Astrocyte (in vitro differentiated cells and primary cell): ENCODE measurements at regions not wholly inside any gene's neighbourhood (a gene's known extent, or its start where the extent isn't known, plus 50 kb on each side); places are given as distances from the start of the nearest gene placed in this dataset.

ENCODE experiments used
- DNase-seq: peaks from one replicate; pipeline ENCODE4 v3.0.0-alpha.2; 2010; ENCODE audit warnings: low read depth
- FAIRE-seq: peaks from 2 replicates; lab custom pipeline; 2011; peaks lifted over from hg19 to GRCh38; lab: Jason Lieb, UNC
- H2AFZ ChIP-seq: 2 replicates; pipeline ENCODE4 v1.6.0; 2012; ENCODE audit warnings: low read depth, low read length, inconsistent platforms
- H3K27ac ChIP-seq: 2 replicates; pipeline ENCODE4 v1.5.1; 2011; ENCODE audit warnings: low read depth, low read length, inconsistent platforms
- H3K27me3 ChIP-seq: 2 replicates; pipeline ENCODE4 v1.6.0; 2011; ENCODE audit warnings: low read length, inconsistent platforms; ENCODE audit not compliant: insufficient read depth
- H3K36me3 ChIP-seq: 2 replicates; pipeline ENCODE4 v1.5.1; 2011; ENCODE audit warnings: low read length, inconsistent platforms; ENCODE audit not compliant: insufficient read depth
- H3K4me1 ChIP-seq: 2 replicates; pipeline ENCODE4 v1.5.1; 2011; ENCODE audit warnings: low read length, inconsistent platforms; ENCODE audit not compliant: insufficient read depth
- H3K4me2 ChIP-seq: 2 replicates; pipeline ENCODE4 v1.6.0; 2012; ENCODE audit warnings: low read length, inconsistent platforms
- H3K4me3 ChIP-seq: 2 replicates; pipeline ENCODE4 v1.5.1; 2011; ENCODE audit warnings: low read depth, mild to moderate bottlenecking, low read length, inconsistent platforms; ENCODE audit not compliant: insufficient read depth
- H3K79me2 ChIP-seq: 2 replicates; pipeline ENCODE4 v1.6.0; 2012; ENCODE audit warnings: mild to moderate bottlenecking, low read length, inconsistent platforms; ENCODE audit not compliant: insufficient read depth
- H3K9ac ChIP-seq: 2 replicates; pipeline ENCODE4 v1.6.0; 2012; ENCODE audit warnings: mild to moderate bottlenecking, low read length, inconsistent platforms
- H3K9me3 ChIP-seq: 2 replicates; pipeline ENCODE4 v1.5.1; 2012; ENCODE audit warnings: low read depth, mild to moderate bottlenecking, low read length, inconsistent platforms; ENCODE audit not compliant: insufficient read depth
- H4K20me1 ChIP-seq: 2 replicates; pipeline ENCODE4 v1.6.0; 2012; ENCODE audit warnings: low read length, inconsistent platforms; ENCODE audit not compliant: insufficient read depth
- H3K27ac Mint-ChIP-seq: one replicate; pipeline ENCODE4 v1.8.0; 2021; ENCODE audit warnings: mild to moderate bottlenecking, mixed read lengths; ENCODE audit not compliant: unreplicated experiment
- H3K27me3 Mint-ChIP-seq: one replicate; pipeline ENCODE4 v1.8.0; 2021; ENCODE audit warnings: low read depth, mixed read lengths; ENCODE audit not compliant: unreplicated experiment
- H3K36me3 Mint-ChIP-seq: one replicate; pipeline ENCODE4 v1.8.0; 2021; ENCODE audit warnings: low read depth, mixed read lengths; ENCODE audit not compliant: unreplicated experiment
- H3K4me1 Mint-ChIP-seq: one replicate; pipeline ENCODE4 v1.8.0; 2021; ENCODE audit warnings: low read depth, mixed read lengths; ENCODE audit not compliant: unreplicated experiment
- H3K4me3 Mint-ChIP-seq: one replicate; pipeline ENCODE4 v1.8.0; 2021; ENCODE audit warnings: mild to moderate bottlenecking, moderate library complexity, mixed read lengths; ENCODE audit not compliant: unreplicated experiment
- H3K9me3 Mint-ChIP-seq: one replicate; pipeline ENCODE4 v1.8.0; 2021; ENCODE audit warnings: mild to moderate bottlenecking, mixed read lengths; ENCODE audit not compliant: unreplicated experiment
- EZH2 ChIP-seq: IDR thresholded peaks from 2 replicates; pipeline ENCODE4 v1.6.1; 2012; ENCODE audit warnings: mild to moderate bottlenecking, low read length, inconsistent platforms; ENCODE audit not compliant: insufficient read depth
- TF ChIP-seq, protein P1 (sequence below): IDR thresholded peaks from 2 replicates; pipeline ENCODE4 v1.5.1; 2011; ENCODE audit warnings: low read depth, mild to moderate bottlenecking, inconsistent platforms, low read length, moderate library complexity; ENCODE audit not compliant: insufficient read depth

DNA sequence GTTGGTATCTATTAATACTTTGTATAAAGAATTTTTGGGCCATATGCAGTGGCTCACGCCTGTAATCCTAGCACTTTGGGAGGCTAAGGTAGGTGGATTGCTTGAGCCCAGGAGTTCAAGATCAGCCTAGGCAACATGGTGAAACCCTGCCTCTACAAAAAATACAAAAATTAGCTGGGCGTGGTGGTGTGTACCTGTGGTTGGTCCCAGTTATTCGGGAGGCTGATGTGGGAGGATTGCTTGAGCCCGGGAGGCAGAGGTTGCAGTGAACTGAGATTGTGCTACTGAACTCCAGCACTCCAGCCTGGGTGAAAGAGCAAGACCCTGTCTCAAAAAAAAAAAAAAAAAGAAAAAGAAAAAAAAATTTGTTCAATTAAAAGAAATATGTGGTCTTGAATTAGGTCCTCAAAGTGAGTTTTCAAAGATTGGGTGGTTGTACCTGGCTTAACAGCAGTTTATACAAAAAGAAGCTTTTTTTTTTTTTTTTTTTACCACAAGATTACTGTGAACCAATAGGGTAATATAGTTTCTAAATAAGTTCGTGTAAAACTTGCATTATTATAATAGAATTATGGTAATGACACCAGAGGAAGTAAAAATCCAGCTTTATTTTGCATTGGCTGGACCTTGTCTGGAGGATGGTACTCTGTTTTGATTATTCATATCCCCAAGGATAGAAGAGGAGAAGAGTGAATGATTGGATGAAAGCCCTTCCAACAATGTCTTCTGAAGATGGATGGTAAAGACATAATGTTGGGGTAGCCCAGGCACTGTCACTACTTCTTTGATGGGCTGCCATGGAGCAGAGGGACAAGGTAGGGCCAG, 210.3 kb downstream of the MYCN start:
- H3K9ac ChIP-seq, result no peak overlapping the region
- no peaks in the 10 kb centered on the region for H3K36me3 ChIP-seq
- Mint-ChIP-seq H3K27me3 (peaks cover 5% of the 10 kb centered on the region), H3K36me3 (no peaks in the 10 kb centered on the region), H3K27ac (no peak overlapping the region), H3K4me1 (peaks cover 1% of the 10 kb centered on the region), H3K4me3 (no peak overlapping the region), H3K9me3 (peaks cover 4% of the 10 kb centered on the region)
- no peak overlapping the region for H3K4me3 ChIP-seq
- DNase-seq (no peak), FAIRE-seq (no peak)
- H2AFZ ChIP-seq, result no peak overlapping the region
- H3K79me2 ChIP-seq, result no peaks in the 10 kb centered on the region
- H3K9me3 ChIP-seq, result peaks cover 3% of the 10 kb centered on the region
- no peaks in the 10 kb centered on the region for H4K20me1 ChIP-seq
- no peaks in the 10 kb centered on the region for H3K4me1 ChIP-seq
- no peak overlapping the region for H3K4me2 ChIP-seq
- TF ChIP-seq, protein P1, sequence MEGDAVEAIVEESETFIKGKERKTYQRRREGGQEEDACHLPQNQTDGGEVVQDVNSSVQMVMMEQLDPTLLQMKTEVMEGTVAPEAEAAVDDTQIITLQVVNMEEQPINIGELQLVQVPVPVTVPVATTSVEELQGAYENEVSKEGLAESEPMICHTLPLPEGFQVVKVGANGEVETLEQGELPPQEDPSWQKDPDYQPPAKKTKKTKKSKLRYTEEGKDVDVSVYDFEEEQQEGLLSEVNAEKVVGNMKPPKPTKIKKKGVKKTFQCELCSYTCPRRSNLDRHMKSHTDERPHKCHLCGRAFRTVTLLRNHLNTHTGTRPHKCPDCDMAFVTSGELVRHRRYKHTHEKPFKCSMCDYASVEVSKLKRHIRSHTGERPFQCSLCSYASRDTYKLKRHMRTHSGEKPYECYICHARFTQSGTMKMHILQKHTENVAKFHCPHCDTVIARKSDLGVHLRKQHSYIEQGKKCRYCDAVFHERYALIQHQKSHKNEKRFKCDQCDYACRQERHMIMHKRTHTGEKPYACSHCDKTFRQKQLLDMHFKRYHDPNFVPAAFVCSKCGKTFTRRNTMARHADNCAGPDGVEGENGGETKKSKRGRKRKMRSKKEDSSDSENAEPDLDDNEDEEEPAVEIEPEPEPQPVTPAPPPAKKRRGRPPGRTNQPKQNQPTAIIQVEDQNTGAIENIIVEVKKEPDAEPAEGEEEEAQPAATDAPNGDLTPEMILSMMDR, result no peak
- TF ChIP-seq EZH2, result no peak
- no peaks in the 10 kb centered on the region for H3K27me3 ChIP-seq
- H3K27ac ChIP-seq, result no peak overlapping the region

DNA sequence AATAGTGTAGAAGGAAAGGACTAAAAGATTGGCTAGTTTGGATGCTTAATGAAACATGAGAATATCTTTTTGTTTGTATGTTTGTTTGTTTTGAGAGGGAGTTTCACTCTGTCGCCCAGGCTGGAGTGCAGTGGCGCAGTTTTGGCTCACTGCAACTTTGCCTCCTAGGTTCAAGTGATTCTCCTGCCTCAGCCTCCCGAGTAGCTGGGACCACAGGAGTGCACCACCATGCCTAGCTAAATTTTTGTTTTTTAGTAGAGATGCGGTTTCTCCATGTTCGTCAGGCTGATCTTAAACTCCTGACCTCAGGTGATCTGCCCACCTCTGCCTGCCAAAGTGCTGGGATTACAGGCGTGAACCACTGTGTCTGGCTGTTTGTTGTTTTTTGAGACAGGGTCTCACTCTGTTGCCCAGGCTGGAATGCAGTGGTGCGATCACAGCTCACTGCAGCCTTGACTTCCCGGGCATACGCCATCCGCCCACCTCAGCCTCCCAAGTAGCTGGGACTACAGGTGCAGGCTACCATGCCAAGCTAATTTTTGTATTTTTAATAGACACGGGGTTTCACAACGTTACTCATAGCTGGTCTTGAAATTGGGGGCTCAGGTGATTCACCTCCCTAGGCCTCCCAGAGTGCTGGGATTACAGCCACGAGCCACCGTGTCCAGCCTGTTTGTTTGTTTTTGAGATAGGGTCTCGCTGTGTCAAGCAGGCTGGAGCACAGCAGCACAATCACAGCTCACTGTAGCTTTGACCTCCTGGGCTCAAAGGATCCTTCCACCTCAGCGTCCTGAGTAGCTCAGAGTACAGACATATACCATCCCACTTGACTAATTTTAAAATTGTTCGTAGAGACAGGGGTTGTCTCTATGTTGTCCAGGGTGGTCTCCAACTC, 209.2 kb downstream of the MYCN start:
- Mint-ChIP-seq H3K4me3 (no peak overlapping the region), H3K27ac (no peak overlapping the region), H3K4me1 (no peaks in the 10 kb centered on the region), H3K9me3 (peaks cover 4% of the 10 kb centered on the region), H3K36me3 (no peaks in the 10 kb centered on the region), H3K27me3 (peaks cover 5% of the 10 kb centered on the region)
- no peaks in the 10 kb centered on the region for H3K4me1 ChIP-seq
- no peaks in the 10 kb centered on the region for H3K27me3 ChIP-seq
- H3K9me3 ChIP-seq, result peaks cover 3% of the 10 kb centered on the region
- H3K9ac ChIP-seq, result no peak overlapping the region
- no peak overlapping the region for H3K4me3 ChIP-seq
- H4K20me1 ChIP-seq, result no peaks in the 10 kb centered on the region
- TF ChIP-seq EZH2, result no peak
- TF ChIP-seq, protein P1, result no peak
- no peaks in the 10 kb centered on the region for H3K36me3 ChIP-seq
- DNase-seq, result no peak
- FAIRE-seq, result no peak
- no peak overlapping the region for H3K27ac ChIP-seq
- H3K79me2 ChIP-seq, result no peaks in the 10 kb centered on the region
- no peak overlapping the region for H2AFZ ChIP-seq
- H3K4me2 ChIP-seq, result no peak overlapping the region
